Cardiac fibroblast (primary cell): ENCODE measurements at regions not wholly inside any gene's neighbourhood (a gene's known extent, or its start where the extent isn't known, plus 50 kb on each side); places are given as distances from the start of the nearest gene placed in this dataset.
A peak's percentile ranks its signal among the peaks of the same experiment; 100 is the strongest.

Experiments used
- DNase-seq, 2 donors: peaks; one replicate each; pipeline versions ENCODE4 v3.0.0 to v3.0.0-alpha.2; 2010; ENCODE audit warnings: low read depth in 2 of 2
- H3K4me3 ChIP-seq, 2 donors: replicated peaks in 1 of 2; 1 replicate in 1 of 2; 2 replicates in 1 of 2; pipeline ENCODE4 v1.5.1; 2011; ENCODE audit warnings: low read depth in 2 of 2, low read length in 2 of 2, mild to moderate bottlenecking in 2 of 2, moderate library complexity in 1 of 2
- CTCF ChIP-seq: IDR thresholded peaks from one replicate; pipeline ENCODE4 v1.5.1; 2011; ENCODE audit warnings: low read depth, mild to moderate bottlenecking, low read length, inconsistent platforms

GRCh38 chr5:67908126-67908765 lies 307.3 kb upstream of the PIK3R1 start:
- no peak for DNase-seq
- TF ChIP-seq CTCF = no peak

GRCh38 chr5:67904366-67904765 lies 311.2 kb upstream of the PIK3R1 start:
- DNase-seq = no peak
- no peak overlapping the region for H3K4me3 ChIP-seq
- no peak for TF ChIP-seq CTCF

More at GRCh38 chr5:67908126-67908765, 307.3 kb upstream of the PIK3R1 start:
- H3K4me3 ChIP-seq = no peak overlapping the region

GRCh38 chr5:67903656-67904055 lies 311.9 kb upstream of the PIK3R1 start:
- no peak overlapping the region for H3K4me3 ChIP-seq
- no peak for DNase-seq
- no peak for TF ChIP-seq CTCF

GRCh38 chr5:67903121-67903520 lies 312.4 kb upstream of the PIK3R1 start:
- no peak overlapping the region for H3K4me3 ChIP-seq
- DNase-seq = no peak
- no peak for TF ChIP-seq CTCF

- no peak overlapping the region for H3K4me3 ChIP-seq
- no peak for TF ChIP-seq CTCF
- DNase-seq = no peak
Observed at GRCh38 chr5:67902497-67902830, 313.1 kb upstream of the PIK3R1 start.

GRCh38 chr5:67901814-67902496 lies 313.6 kb upstream of the PIK3R1 start:
- DNase-seq = no peak
- no peak for TF ChIP-seq CTCF
- no peak overlapping the region for H3K4me3 ChIP-seq

GRCh38 chr5:67900514-67900913 lies 315.0 kb upstream of the PIK3R1 start:
- H3K4me3 ChIP-seq = no peak overlapping the region
- no peak for TF ChIP-seq CTCF
- peak in 1 of 2 donors; percentile 25 for DNase-seq
